CD8-positive, alpha-beta memory T cell (primary cell): ENCODE measurements at regions not wholly inside any gene's neighbourhood (a gene's known extent, or its start where the extent isn't known, plus 50 kb on each side); places are given as distances from the start of the nearest gene placed in this dataset.

Experiments used
- CTCF ChIA-PET: fragments of 350-600 bp; sonication (Branson Sonifier 250); formaldehyde crosslinking; loops from one replicate; lab custom pipeline; 2021; ENCODE audit warnings: antibody characterized with exemption; lab: Charles Lee
- POLR2A ChIA-PET: fragments of 350-600 bp; sonication (Branson Sonifier 250); formaldehyde crosslinking; loops from one replicate; lab custom pipeline; 2021; ENCODE audit warnings: antibody characterized with exemption; lab: Charles Lee
- DNase-seq, 5 donors: peaks; one replicate each; pipeline versions ENCODE4 v3.0.0 to v3.0.0-alpha.2; 2020 to 2022; ENCODE audit warnings: mixed read lengths in 1 of 5
- H3K27ac ChIP-seq: one replicate; pipeline ENCODE4 v1.7.0; 2013; ENCODE audit warnings: low read depth, mild to moderate bottlenecking, low read length, moderate library complexity
- H3K27me3 ChIP-seq: 2 replicates; pipeline ENCODE4 v1.7.0; 2013; ENCODE audit warnings: low read length, mild to moderate bottlenecking; ENCODE audit not compliant: insufficient read depth, poor library complexity, severe bottlenecking
- H3K36me3 ChIP-seq: 2 replicates; pipeline ENCODE4 v1.7.0; 2013; ENCODE audit warnings: mild to moderate bottlenecking, low read length, moderate library complexity; ENCODE audit not compliant: insufficient read depth
- H3K4me1 ChIP-seq: 2 replicates; pipeline ENCODE4 v1.7.0; 2013; ENCODE audit warnings: mild to moderate bottlenecking, low read length, moderate library complexity; ENCODE audit not compliant: insufficient read depth
- H3K4me3 ChIP-seq: 2 replicates; pipeline ENCODE4 v1.7.0; 2013; ENCODE audit warnings: mild to moderate bottlenecking, low read length
- H3K9me3 ChIP-seq: 2 replicates; pipeline ENCODE4 v1.7.0; 2013; ENCODE audit warnings: mild to moderate bottlenecking, low read length
- H3K27ac Mint-ChIP-seq, 8 donors: one replicate each; pipeline ENCODE4 v1.8.0; 2020 to 2021; ENCODE audit warnings: mixed read lengths in 8 of 8, mild to moderate bottlenecking in 6 of 8, inconsistent platforms in 3 of 8, moderate library complexity in 3 of 8
- H3K27me3 Mint-ChIP-seq, 2 donors: one replicate each; pipeline ENCODE4 v1.8.0; 2020 to 2021; ENCODE audit warnings: mixed read lengths in 2 of 2, mild to moderate bottlenecking in 1 of 2, moderate library complexity in 1 of 2
- H3K36me3 Mint-ChIP-seq, 3 donors: one replicate each; pipeline ENCODE4 v1.8.0; 2020 to 2021; ENCODE audit warnings: mixed read lengths in 3 of 3, inconsistent platforms in 1 of 3, mild to moderate bottlenecking in 1 of 3
- H3K4me1 Mint-ChIP-seq, 3 donors: one replicate each; pipeline ENCODE4 v1.8.0; 2020 to 2021; ENCODE audit warnings: mixed read lengths in 3 of 3, inconsistent platforms in 1 of 3, mild to moderate bottlenecking in 1 of 3
- H3K4me3 Mint-ChIP-seq, 7 donors: one replicate each; pipeline ENCODE4 v1.8.0; 2020 to 2021; ENCODE audit warnings: mixed read lengths in 7 of 7, mild to moderate bottlenecking in 6 of 7, moderate library complexity in 4 of 7, inconsistent platforms in 2 of 7
- H3K9me3 Mint-ChIP-seq, 5 donors: one replicate each; pipeline ENCODE4 v1.8.0; 2020 to 2022; ENCODE audit warnings: mixed read lengths in 5 of 5, mild to moderate bottlenecking in 3 of 5, moderate library complexity in 2 of 5, inconsistent platforms in 1 of 5

DNA sequence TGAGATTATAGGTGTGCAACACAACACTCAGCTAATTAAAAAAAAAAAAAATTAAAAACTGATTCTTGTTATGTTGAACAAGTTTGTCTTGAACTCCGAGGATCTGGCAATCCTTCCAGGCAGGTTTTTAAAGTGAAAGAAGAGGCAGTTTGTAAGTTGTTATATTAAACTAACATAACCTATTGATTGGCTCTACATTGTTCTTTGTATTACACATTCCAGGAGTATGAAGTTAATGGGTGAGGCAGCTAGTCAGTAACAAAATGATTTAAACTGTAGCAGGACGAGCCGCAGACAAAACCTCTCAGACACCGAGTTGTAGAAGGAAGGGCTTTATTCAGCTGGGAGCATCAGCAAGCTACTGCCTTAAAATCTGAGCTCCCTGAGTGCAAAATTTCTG lies 1953.9 kb upstream of the CDH6 start:
- DNase-seq, result no peak
- no peaks in the 10 kb centered on the region for H3K9me3 ChIP-seq
- H3K4me3 ChIP-seq, result no peak overlapping the region
- H3K4me3 Mint-ChIP-seq, result no peak overlapping the region
- no peak overlapping the region for H3K27ac Mint-ChIP-seq
- no peaks in the 10 kb centered on the region for H3K4me1 Mint-ChIP-seq
- H3K27ac ChIP-seq, result no peak overlapping the region
- ChIA-PET POLR2A (no interaction called here), CTCF (no interaction called here)
- H3K27me3 ChIP-seq, result no peaks in the 10 kb centered on the region
- H3K4me1 ChIP-seq, result no peaks in the 10 kb centered on the region
- H3K36me3 ChIP-seq, result no peaks in the 10 kb centered on the region
- peaks cover 3 to 32% (median 21%) of the 10 kb centered on the region in 5 donors for H3K9me3 Mint-ChIP-seq
- no peaks in the 10 kb centered on the region for H3K27me3 Mint-ChIP-seq
- H3K36me3 Mint-ChIP-seq, result no peaks in the 10 kb centered on the region

- no peaks in the 10 kb centered on the region for H3K27me3 Mint-ChIP-seq
- no peak for DNase-seq
- Histone ChIP-seq H3K4me1 (no peaks in the 10 kb centered on the region), H3K27me3 (no peaks in the 10 kb centered on the region), H3K27ac (no peak overlapping the region), H3K36me3 (no peaks in the 10 kb centered on the region), H3K9me3 (no peaks in the 10 kb centered on the region), H3K4me3 (no peak overlapping the region)
- H3K4me3 Mint-ChIP-seq, result no peak overlapping the region
- H3K9me3 Mint-ChIP-seq, result peaks cover 3 to 32% (median 19%) of the 10 kb centered on the region in 5 donors
- POLR2A ChIA-PET, result no interaction called here
- H3K27ac Mint-ChIP-seq, result no peak overlapping the region
- no peaks in the 10 kb centered on the region for H3K36me3 Mint-ChIP-seq
- H3K4me1 Mint-ChIP-seq, result no peaks in the 10 kb centered on the region
- CTCF ChIA-PET, result no interaction called here
These were observed 1955.4 kb upstream of the CDH6 start for GRCh38 chr5:29238115-29238514.

GRCh38 chr5:29231154-29231553 lies 1962.3 kb upstream of the CDH6 start:
- DNase-seq, result no peak
- Histone ChIP-seq H3K36me3 (no peaks in the 10 kb centered on the region), H3K27ac (no peak overlapping the region), H3K4me3 (no peak overlapping the region), H3K27me3 (no peaks in the 10 kb centered on the region), H3K4me1 (no peaks in the 10 kb centered on the region), H3K9me3 (no peaks in the 10 kb centered on the region)
- H3K27ac Mint-ChIP-seq, result no peak overlapping the region
- peaks cover 3 to 18% (median 7%) of the 10 kb centered on the region in 5 donors for H3K9me3 Mint-ChIP-seq
- ChIA-PET POLR2A (no interaction called here), CTCF (no interaction called here)
- H3K4me1 Mint-ChIP-seq, result no peaks in the 10 kb centered on the region
- H3K36me3 Mint-ChIP-seq, result no peaks in the 10 kb centered on the region
- H3K4me3 Mint-ChIP-seq, result no peak overlapping the region
- H3K27me3 Mint-ChIP-seq, result no peaks in the 10 kb centered on the region

DNA sequence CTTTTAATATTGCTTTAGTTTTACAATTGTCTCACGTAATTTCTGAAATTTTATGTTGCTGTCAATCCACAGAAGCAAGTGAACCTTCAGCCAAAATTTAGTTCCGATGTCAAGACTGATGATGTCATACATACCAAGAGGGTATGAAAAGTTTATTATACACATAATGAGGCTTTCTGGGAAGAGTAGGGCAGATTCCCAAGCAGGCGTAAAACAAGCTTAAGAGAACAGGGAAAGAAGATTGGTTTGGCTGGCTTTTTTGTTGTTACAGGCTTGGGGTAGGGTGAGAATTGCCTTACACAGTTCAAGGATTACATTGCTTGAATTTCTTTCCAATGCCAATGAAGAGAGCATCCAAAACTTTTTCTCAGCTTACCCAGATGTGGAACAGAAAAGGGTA lies 1962.9 kb upstream of the CDH6 start:
- ChIA-PET CTCF (no interaction called here), POLR2A (no interaction called here)
- no peaks in the 10 kb centered on the region for H3K4me1 Mint-ChIP-seq
- H3K4me3 Mint-ChIP-seq, result no peak overlapping the region
- H3K27me3 Mint-ChIP-seq, result no peaks in the 10 kb centered on the region
- no peaks in the 10 kb centered on the region for H3K36me3 ChIP-seq
- H3K36me3 Mint-ChIP-seq, result no peaks in the 10 kb centered on the region
- H3K4me3 ChIP-seq, result no peak overlapping the region
- DNase-seq, result no peak
- no peak overlapping the region for H3K27ac ChIP-seq
- H3K9me3 ChIP-seq, result no peaks in the 10 kb centered on the region
- H3K27ac Mint-ChIP-seq, result no peak overlapping the region
- H3K4me1 ChIP-seq, result no peaks in the 10 kb centered on the region
- H3K9me3 Mint-ChIP-seq, result peaks cover under 1 to 16% (median 7%) of the 10 kb centered on the region in 5 donors
- H3K27me3 ChIP-seq, result no peaks in the 10 kb centered on the region

- Mint-ChIP-seq H3K27ac (no peak overlapping the region), H3K27me3 (no peaks in the 10 kb centered on the region), H3K36me3 (no peaks in the 10 kb centered on the region), H3K9me3 (peaks cover 3 to 20% (median 5%) of the 10 kb centered on the region in 5 donors), H3K4me1 (no peaks in the 10 kb centered on the region), H3K4me3 (no peak overlapping the region)
- CTCF ChIA-PET, result no interaction called here
- H3K9me3 ChIP-seq, result no peaks in the 10 kb centered on the region
- H3K4me3 ChIP-seq, result no peak overlapping the region
- DNase-seq, result no peak
- H3K36me3 ChIP-seq, result no peaks in the 10 kb centered on the region
- no peak overlapping the region for H3K27ac ChIP-seq
- POLR2A ChIA-PET, result no interaction called here
- no peaks in the 10 kb centered on the region for H3K27me3 ChIP-seq
- H3K4me1 ChIP-seq, result no peaks in the 10 kb centered on the region
These were observed 1964.0 kb upstream of the CDH6 start for GRCh38 chr5:29229461-29229860.

GRCh38 chr5:29218138-29218537 lies 1975.3 kb upstream of the CDH6 start:
- H3K27ac ChIP-seq, result no peak overlapping the region
- Mint-ChIP-seq H3K9me3 (peaks cover 3 to 28% (median 12%) of the 10 kb centered on the region in 5 donors), H3K4me1 (no peaks in the 10 kb centered on the region), H3K36me3 (no peaks in the 10 kb centered on the region), H3K27ac (no peak overlapping the region), H3K27me3 (no peaks in the 10 kb centered on the region), H3K4me3 (no peak overlapping the region)
- no peaks in the 10 kb centered on the region for H3K27me3 ChIP-seq
- H3K9me3 ChIP-seq, result no peaks in the 10 kb centered on the region
- ChIA-PET POLR2A (no interaction called here), CTCF (no interaction called here)
- H3K36me3 ChIP-seq, result no peaks in the 10 kb centered on the region
- H3K4me3 ChIP-seq, result no peak overlapping the region
- no peak for DNase-seq
- H3K4me1 ChIP-seq, result no peaks in the 10 kb centered on the region

GRCh38 chr5:29214839-29215238 lies 1978.6 kb upstream of the CDH6 start:
- Histone ChIP-seq H3K36me3 (no peaks in the 10 kb centered on the region), H3K27ac (no peak overlapping the region), H3K27me3 (no peaks in the 10 kb centered on the region), H3K4me1 (no peaks in the 10 kb centered on the region), H3K4me3 (no peak overlapping the region), H3K9me3 (no peaks in the 10 kb centered on the region)
- CTCF ChIA-PET, result no interaction called here
- POLR2A ChIA-PET, result no interaction called here
- DNase-seq, result no peak
- Mint-ChIP-seq H3K27ac (no peak overlapping the region), H3K4me1 (no peaks in the 10 kb centered on the region), H3K4me3 (no peak overlapping the region), H3K36me3 (no peaks in the 10 kb centered on the region), H3K27me3 (no peaks in the 10 kb centered on the region), H3K9me3 (peaks cover 7 to 24% (median 16%) of the 10 kb centered on the region in 5 donors)

DNA sequence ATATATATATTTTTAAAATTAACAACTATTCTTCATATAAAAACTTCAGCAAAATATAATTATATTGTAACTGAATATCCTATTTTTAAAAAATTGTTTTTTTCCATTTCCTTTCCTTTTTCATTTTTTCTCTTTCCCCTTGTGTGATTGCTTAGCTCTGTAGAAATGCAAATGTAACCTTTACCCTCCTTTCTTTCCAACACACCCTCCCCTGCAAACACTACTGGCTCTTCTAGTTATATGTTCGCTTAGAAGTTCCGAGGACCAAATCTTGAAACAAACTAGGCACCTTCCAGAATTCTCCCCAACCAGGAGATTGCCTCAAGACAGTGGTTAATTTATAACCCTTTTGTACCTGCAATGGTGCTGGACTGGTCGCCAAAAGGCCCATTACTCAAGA lies 1980.0 kb upstream of the CDH6 start:
- ChIA-PET POLR2A (no interaction called here), CTCF (no interaction called here)
- Histone ChIP-seq H3K4me1 (no peaks in the 10 kb centered on the region), H3K4me3 (no peak overlapping the region), H3K36me3 (no peaks in the 10 kb centered on the region), H3K27me3 (no peaks in the 10 kb centered on the region), H3K27ac (no peak overlapping the region), H3K9me3 (no peaks in the 10 kb centered on the region)
- Mint-ChIP-seq H3K4me1 (no peaks in the 10 kb centered on the region), H3K36me3 (no peaks in the 10 kb centered on the region), H3K4me3 (no peak overlapping the region), H3K27me3 (no peaks in the 10 kb centered on the region), H3K27ac (no peak overlapping the region), H3K9me3 (peaks cover 5 to 32% (median 15%) of the 10 kb centered on the region in 5 donors)
- DNase-seq, result no peak

GRCh38 chr5:29208024-29208423 lies 1985.5 kb upstream of the CDH6 start:
- H3K4me3 Mint-ChIP-seq, result no peak overlapping the region
- no peak overlapping the region for H3K27ac Mint-ChIP-seq
- H3K4me1 Mint-ChIP-seq, result no peaks in the 10 kb centered on the region
- no peak for DNase-seq
- Histone ChIP-seq H3K4me1 (no peaks in the 10 kb centered on the region), H3K27me3 (no peaks in the 10 kb centered on the region), H3K27ac (no peak overlapping the region), H3K36me3 (no peaks in the 10 kb centered on the region), H3K4me3 (no peak overlapping the region), H3K9me3 (no peaks in the 10 kb centered on the region)
- peaks cover 5 to 27% (median 16%) of the 10 kb centered on the region in 5 donors for H3K9me3 Mint-ChIP-seq
- ChIA-PET CTCF (no interaction called here), POLR2A (no interaction called here)
- no peaks in the 10 kb centered on the region for H3K27me3 Mint-ChIP-seq
- no peaks in the 10 kb centered on the region for H3K36me3 Mint-ChIP-seq
